ENCODE measurements at regions not wholly inside any gene's neighbourhood (a gene's known extent, or its start where the extent isn't known, plus 50 kb on each side); places are given as distances from the start of the nearest gene placed in this dataset.

DNA sequence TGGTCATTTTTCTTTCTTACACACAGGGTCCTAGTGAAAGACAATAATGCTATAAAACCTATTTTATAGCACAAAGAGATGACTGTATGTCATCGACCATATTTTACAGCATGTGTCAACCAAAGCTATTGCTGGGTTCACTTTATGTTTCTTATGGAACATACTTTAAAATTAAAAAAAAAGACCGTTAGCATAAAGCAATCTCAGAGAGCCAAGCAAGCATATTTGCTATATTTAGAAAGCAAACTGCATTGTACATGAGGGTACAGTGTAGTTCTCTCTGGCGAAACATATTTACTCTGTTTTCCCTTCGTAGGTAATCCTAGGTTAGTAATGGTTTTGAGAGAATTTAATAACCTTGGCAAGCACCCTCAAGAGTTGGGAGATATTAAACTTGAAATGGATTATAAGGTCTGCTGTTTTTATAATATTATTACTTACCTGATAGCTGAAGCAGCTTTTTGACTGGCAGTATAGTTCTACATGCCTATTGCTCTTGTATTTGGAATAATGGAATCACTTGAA is 244.2 kb upstream of the POM121L12 start:
- no peak for TF ChIP-seq GATA3 (IDR thresholded peaks at IDR 0.05; ENCODE audit: low read depth, low read length)
- no peak for TF ChIP-seq GATA2 (IDR thresholded peaks at IDR 0.05; ENCODE audit: low read depth, low read length)
